IMR-90 (cell line): ENCODE measurements at regions not wholly inside any gene's neighbourhood (a gene's known extent, or its start where the extent isn't known, plus 50 kb on each side); places are given as distances from the start of the nearest gene placed in this dataset.

Experiments
- ATAC-seq: fragments of 200-7000 bp; cut with Tn5 transposase; 2 replicates; pipeline ENCODE4 v1.9.1; 2020; ENCODE audit warnings: low read depth, mild to moderate bottlenecking, moderate library complexity
- BruUV-seq: library from RNA; stranded (reverse); fragments of 400-500 nt; replicated peaks from 2 replicates; lab custom pipeline; 2021; lab: Mats Ljungman, UMichigan
- CTCF ChIA-PET: fragments of 300-600 bp; formaldehyde crosslinking; extraction: SDS; loops from one replicate; lab custom pipeline; 2021; ENCODE audit warnings: antibody characterized with exemption; lab: Yijun Ruan, JAX
- POLR2A ChIA-PET: fragments of 300-600 bp; sonication (Branson Sonifier 250); formaldehyde crosslinking; loops from one replicate; lab custom pipeline; 2022; ENCODE audit warnings: antibody characterized with exemption; ENCODE audit not compliant: unreplicated experiment; lab: Charles Lee
- DNase-seq: peaks from one replicate; pipeline ENCODE4 v3.0.0; 2013
- H2AFZ ChIP-seq: replicated peaks from 2 replicates; pipeline ENCODE3; 2013; ENCODE audit warnings: low read length, mild to moderate bottlenecking; ENCODE audit not compliant: poor library complexity
- H2AK5ac ChIP-seq: 2 replicates; pipeline ENCODE4 v1.6.1; 2013; ENCODE audit warnings: low read depth, low read length, inconsistent platforms
- H2AK9ac ChIP-seq: replicated peaks from 2 replicates; pipeline ENCODE3; 2013; ENCODE audit warnings: mild to moderate bottlenecking, low read depth, low read length, moderate library complexity; ENCODE audit not compliant: poor library complexity
- H2BK120ac ChIP-seq: 2 replicates; pipeline ENCODE4 v1.6.1; 2013; ENCODE audit warnings: low read depth, low read length, inconsistent platforms
- H2BK15ac ChIP-seq: 3 replicates; pipeline ENCODE4 v1.6.1; 2013; ENCODE audit warnings: low read depth, low read length, inconsistent platforms
- H2BK20ac ChIP-seq: 2 replicates; pipeline ENCODE4 v1.6.1; 2013; ENCODE audit warnings: low read depth, mild to moderate bottlenecking, inconsistent platforms, low read length, moderate library complexity
- H2BK5ac ChIP-seq: 2 replicates; pipeline ENCODE4 v1.6.1; 2013; ENCODE audit warnings: mild to moderate bottlenecking, low read depth, low read length, inconsistent platforms; ENCODE audit not compliant: poor library complexity, severe bottlenecking
- H3K14ac ChIP-seq: replicated peaks from 2 replicates; pipeline ENCODE4 v1.6.1; 2013; ENCODE audit warnings: low read depth, low read length, inconsistent platforms
- H3K18ac ChIP-seq: 2 replicates; pipeline ENCODE4 v1.6.1; 2013; ENCODE audit warnings: low read depth, low read length, control low read depth
- H3K23ac ChIP-seq: 2 replicates; pipeline ENCODE4 v1.6.1; 2013; ENCODE audit warnings: low read depth, low read length, inconsistent platforms
- H3K27ac ChIP-seq: 2 replicates; pipeline ENCODE4 v1.5.1; 2013; ENCODE audit warnings: mild to moderate bottlenecking, control low read depth, low read length; ENCODE audit not compliant: insufficient read depth
- H3K27me3 ChIP-seq: 2 replicates; pipeline ENCODE4 v1.6.1; 2013; ENCODE audit warnings: low read length; ENCODE audit not compliant: control insufficient read depth, insufficient read depth
- H3K36me3 ChIP-seq: 2 replicates; pipeline ENCODE4 v1.6.1; 2013; ENCODE audit warnings: low read length, mixed read lengths; ENCODE audit not compliant: control insufficient read depth, insufficient read depth
- H3K4ac ChIP-seq: 2 replicates; pipeline ENCODE4 v1.6.1; 2013; ENCODE audit warnings: low read depth, low read length, inconsistent platforms
- H3K4me1 ChIP-seq: 2 replicates; pipeline ENCODE4 v1.6.1; 2013; ENCODE audit warnings: low read length, mixed read lengths; ENCODE audit not compliant: control insufficient read depth, insufficient read depth
- H3K4me2 ChIP-seq: 2 replicates; pipeline ENCODE4 v1.6.1; 2013; ENCODE audit warnings: low read depth, mild to moderate bottlenecking, control low read depth, low read length, moderate library complexity
- H3K4me3 ChIP-seq: 2 replicates; pipeline ENCODE4 v1.5.1; 2013; ENCODE audit warnings: low read depth, mild to moderate bottlenecking, control low read depth, low read length, moderate library complexity; ENCODE audit not compliant: insufficient read depth
- H3K56ac ChIP-seq: 2 replicates; pipeline ENCODE4 v1.6.1; 2013; ENCODE audit warnings: low read length, inconsistent platforms; ENCODE audit not compliant: insufficient read depth; ENCODE audit errors: extremely low read depth
- H3K79me1 ChIP-seq, 2 experiments: 2 replicates each; pipeline ENCODE4 v1.6.1; 2013; ENCODE audit warnings: low read length in 2 of 2, inconsistent platforms in 1 of 2, low read depth in 1 of 2
- H3K9ac ChIP-seq: 2 replicates; pipeline ENCODE4 v1.6.1; 2013; ENCODE audit warnings: low read depth, low read length, control low read depth
- H3K9me1 ChIP-seq: 2 replicates; pipeline ENCODE4 v1.6.1; 2013; ENCODE audit warnings: low read length, inconsistent platforms; ENCODE audit not compliant: insufficient read depth
- H3K9me3 ChIP-seq: 2 replicates; pipeline ENCODE4 v1.6.1; 2013; ENCODE audit warnings: low read length; ENCODE audit not compliant: control insufficient read depth, insufficient read depth
- H4K20me1 ChIP-seq: 2 replicates; pipeline ENCODE4 v1.6.1; 2013; ENCODE audit warnings: low read length, inconsistent platforms; ENCODE audit not compliant: insufficient read depth
- H4K5ac ChIP-seq: 2 replicates; pipeline ENCODE4 v1.6.1; 2013; ENCODE audit warnings: mild to moderate bottlenecking, low read depth, low read length, control low read depth
- H4K8ac ChIP-seq, 2 experiments: 2 replicates each; pipeline ENCODE4 v1.6.1; 2013; ENCODE audit warnings: low read depth in 2 of 2, low read length in 2 of 2, control low read depth in 1 of 2, inconsistent platforms in 1 of 2
- H4K91ac ChIP-seq: 2 replicates; pipeline ENCODE4 v1.6.1; 2013; ENCODE audit warnings: low read depth, low read length, inconsistent platforms; ENCODE audit not compliant: insufficient read depth
- BHLHE40 ChIP-seq: fragments of 150-350 bp; IDR thresholded peaks from 2 replicates; pipeline ENCODE4 v1.6.1; 2016; ENCODE audit warnings: mild to moderate bottlenecking, low read depth, low read length
- CEBPB ChIP-seq: IDR thresholded peaks from 2 replicates; pipeline ENCODE4 v1.6.1; 2012; ENCODE audit warnings: low read depth, low read length, improper control_type of control experiment
- CHD1 ChIP-seq: IDR thresholded peaks from 2 replicates; pipeline ENCODE4 v1.6.1; 2012; ENCODE audit warnings: low read depth, low read length, improper control_type of control experiment
- FOS ChIP-seq: fragments of 150-350 bp; IDR thresholded peaks from 2 replicates; pipeline ENCODE4 v1.6.1; 2016; ENCODE audit warnings: low read depth, low read length
- MAFK ChIP-seq: IDR thresholded peaks from 2 replicates; pipeline ENCODE4 v1.6.1; 2012; ENCODE audit warnings: low read depth, low read length, improper control_type of control experiment
- MAZ ChIP-seq: IDR thresholded peaks from 2 replicates; pipeline ENCODE4 v1.6.1; 2012; ENCODE audit warnings: low read depth, mild to moderate bottlenecking, low read length, improper control_type of control experiment, moderate library complexity, borderline replicate concordance
- MXI1 ChIP-seq: IDR thresholded peaks from 2 replicates; pipeline ENCODE4 v1.6.1; 2012; ENCODE audit warnings: low read depth, mild to moderate bottlenecking, low read length, moderate library complexity, borderline replicate concordance
- NFE2L2 ChIP-seq: fragments of 150-350 bp; IDR thresholded peaks from 2 replicates; pipeline ENCODE4 v1.6.1; 2016; ENCODE audit warnings: low read depth, mild to moderate bottlenecking, low read length
- POLR2A ChIP-seq: IDR thresholded peaks from 2 replicates; pipeline ENCODE4 v1.6.1; 2012; ENCODE audit warnings: mild to moderate bottlenecking, low read depth, low read length
- RAD21 ChIP-seq: IDR thresholded peaks from 2 replicates; pipeline ENCODE4 v1.6.1; 2012; ENCODE audit warnings: low read length, improper control_type of control experiment
- RCOR1 ChIP-seq: IDR thresholded peaks from 2 replicates; pipeline ENCODE4 v1.6.1; 2012; ENCODE audit warnings: mild to moderate bottlenecking, low read length, improper control_type of control experiment; ENCODE audit not compliant: insufficient replicate concordance
- RFX5 ChIP-seq: IDR thresholded peaks from 2 replicates; pipeline ENCODE4 v1.8.0; 2012; ENCODE audit warnings: low read depth, mild to moderate bottlenecking, low read length, moderate library complexity
- SMC3 ChIP-seq: fragments of 150-350 bp; IDR thresholded peaks from 2 replicates; pipeline ENCODE4 v1.6.1; 2016; ENCODE audit warnings: low read depth, mild to moderate bottlenecking, antibody characterized with exemption, low read length, moderate library complexity
- WGBS, 2 experiments: methylation state at CpG; one replicate each; pipeline versions ENCODE4 v1.1.5 to v1.1.7; 2013; ENCODE audit warnings: missing lambda C conversion rate in 2 of 2; ENCODE audit not compliant: insufficient read length in 1 of 2; ENCODE audit errors: extremely low coverage in 2 of 2; 5-methylcytosine and 5-hydroxymethylcytosine counted together
- dilution Hi-C: fragments of 300-500 bp; cut with HindIII; formaldehyde crosslinking; loops from one replicate; pipeline ENCODE4 v1.14.3; 2018; ENCODE audit warnings: low sequenced_read_pairs; ENCODE audit not compliant: unreplicated experiment
- in situ Hi-C: fragments of 300-500 bp; cut with MboI; formaldehyde crosslinking; loops from 3 replicates; pipeline ENCODE4 v1.14.3; 2019; ENCODE audit warnings: low sequenced_read_pairs, inconsistent platforms, mixed read lengths
- intact Hi-C: fragments of 100-400 bp; cut with micrococcal nuclease; formaldehyde crosslinking; loops from 2 replicates; pipeline ENCODE4 v1.10.0; 2022
- TF ChIP-seq, protein P1 (sequence below): fragments of 150-350 bp; IDR thresholded peaks from 2 replicates; pipeline ENCODE4 v1.6.1; 2017; ENCODE audit warnings: mild to moderate bottlenecking, antibody characterized with exemption, low read length, low read depth
- TF ChIP-seq, protein P2 (sequence below): conservative IDR thresholded peaks from 2 replicates; pipeline ENCODE4 v1.5.1; 2012; ENCODE audit warnings: mild to moderate bottlenecking, low read depth, low read length, improper control_type of control experiment
- TF ChIP-seq, protein P3 (sequence below): fragments of 150-350 bp; IDR thresholded peaks from 2 replicates; pipeline ENCODE4 v1.6.1; 2016; ENCODE audit warnings: low read depth, mild to moderate bottlenecking, low read length, moderate library complexity, borderline replicate concordance

DNA sequence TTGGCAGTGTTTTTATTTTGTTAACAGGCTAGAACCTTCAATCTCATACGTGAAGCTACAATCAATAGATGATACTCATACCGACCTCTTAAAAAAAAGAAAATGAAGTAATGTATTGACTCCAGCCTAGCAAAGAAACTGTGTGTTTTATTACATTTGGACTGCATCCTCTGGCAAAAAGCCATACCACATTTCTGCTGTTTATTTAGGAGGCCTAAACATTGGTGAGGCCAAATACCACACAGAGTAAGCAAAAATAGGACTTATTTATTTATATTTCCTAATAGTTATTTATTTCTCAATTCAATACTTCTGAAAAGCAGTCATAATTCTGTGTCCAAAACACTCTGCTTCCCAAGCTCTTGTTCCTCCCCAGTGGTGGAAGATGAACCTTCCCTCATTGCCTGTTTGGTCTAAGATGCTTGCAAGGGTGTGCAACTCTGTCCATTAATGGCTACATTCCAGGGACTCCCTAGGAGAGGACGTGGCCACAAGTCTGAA is 398.8 kb upstream of the KLF6 start:
- H2AK5ac ChIP-seq, result no peak overlapping the region
- H3K4me2 ChIP-seq, result no peak overlapping the region
- no peak for TF ChIP-seq BHLHE40
- TF ChIP-seq, protein P1, sequence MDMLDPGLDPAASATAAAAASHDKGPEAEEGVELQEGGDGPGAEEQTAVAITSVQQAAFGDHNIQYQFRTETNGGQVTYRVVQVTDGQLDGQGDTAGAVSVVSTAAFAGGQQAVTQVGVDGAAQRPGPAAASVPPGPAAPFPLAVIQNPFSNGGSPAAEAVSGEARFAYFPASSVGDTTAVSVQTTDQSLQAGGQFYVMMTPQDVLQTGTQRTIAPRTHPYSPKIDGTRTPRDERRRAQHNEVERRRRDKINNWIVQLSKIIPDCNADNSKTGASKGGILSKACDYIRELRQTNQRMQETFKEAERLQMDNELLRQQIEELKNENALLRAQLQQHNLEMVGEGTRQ, result no peak
- TF ChIP-seq RFX5, result no peak
- TF ChIP-seq FOS, result no peak
- no peak for TF ChIP-seq NFE2L2
- TF ChIP-seq, protein P2, sequence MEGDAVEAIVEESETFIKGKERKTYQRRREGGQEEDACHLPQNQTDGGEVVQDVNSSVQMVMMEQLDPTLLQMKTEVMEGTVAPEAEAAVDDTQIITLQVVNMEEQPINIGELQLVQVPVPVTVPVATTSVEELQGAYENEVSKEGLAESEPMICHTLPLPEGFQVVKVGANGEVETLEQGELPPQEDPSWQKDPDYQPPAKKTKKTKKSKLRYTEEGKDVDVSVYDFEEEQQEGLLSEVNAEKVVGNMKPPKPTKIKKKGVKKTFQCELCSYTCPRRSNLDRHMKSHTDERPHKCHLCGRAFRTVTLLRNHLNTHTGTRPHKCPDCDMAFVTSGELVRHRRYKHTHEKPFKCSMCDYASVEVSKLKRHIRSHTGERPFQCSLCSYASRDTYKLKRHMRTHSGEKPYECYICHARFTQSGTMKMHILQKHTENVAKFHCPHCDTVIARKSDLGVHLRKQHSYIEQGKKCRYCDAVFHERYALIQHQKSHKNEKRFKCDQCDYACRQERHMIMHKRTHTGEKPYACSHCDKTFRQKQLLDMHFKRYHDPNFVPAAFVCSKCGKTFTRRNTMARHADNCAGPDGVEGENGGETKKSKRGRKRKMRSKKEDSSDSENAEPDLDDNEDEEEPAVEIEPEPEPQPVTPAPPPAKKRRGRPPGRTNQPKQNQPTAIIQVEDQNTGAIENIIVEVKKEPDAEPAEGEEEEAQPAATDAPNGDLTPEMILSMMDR, result no peak
- TF ChIP-seq CHD1, result no peak
- no peak for TF ChIP-seq MAFK
- no peak for TF ChIP-seq MAZ
- TF ChIP-seq, protein P3, sequence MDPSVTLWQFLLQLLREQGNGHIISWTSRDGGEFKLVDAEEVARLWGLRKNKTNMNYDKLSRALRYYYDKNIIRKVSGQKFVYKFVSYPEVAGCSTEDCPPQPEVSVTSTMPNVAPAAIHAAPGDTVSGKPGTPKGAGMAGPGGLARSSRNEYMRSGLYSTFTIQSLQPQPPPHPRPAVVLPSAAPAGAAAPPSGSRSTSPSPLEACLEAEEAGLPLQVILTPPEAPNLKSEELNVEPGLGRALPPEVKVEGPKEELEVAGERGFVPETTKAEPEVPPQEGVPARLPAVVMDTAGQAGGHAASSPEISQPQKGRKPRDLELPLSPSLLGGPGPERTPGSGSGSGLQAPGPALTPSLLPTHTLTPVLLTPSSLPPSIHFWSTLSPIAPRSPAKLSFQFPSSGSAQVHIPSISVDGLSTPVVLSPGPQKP, result no peak
- no peak for TF ChIP-seq RAD21
- no peak for TF ChIP-seq POLR2A
- no peak for TF ChIP-seq SMC3
- TF ChIP-seq RCOR1, result no peak
- TF ChIP-seq CEBPB, result no peak
- TF ChIP-seq MXI1, result no peak
- H3K79me1 ChIP-seq, result no peaks in the 10 kb centered on the region
- H3K14ac ChIP-seq, result no peak overlapping the region
- ATAC-seq (peak; percentile 48), DNase-seq (peak; percentile 54)
- BruUV-seq, result no TSS peak
- H3K36me3 ChIP-seq, result no peaks in the 10 kb centered on the region
- peaks cover 3% of the 10 kb centered on the region; the same call in 1 of the 2 replicates for H3K27me3 ChIP-seq
- H3K4me3 ChIP-seq, result no peak overlapping the region
- no peaks in the 10 kb centered on the region for H4K20me1 ChIP-seq
- POLR2A ChIA-PET, result interaction anchor here (0.5 kb wide), 1 partner anchor 31 kb away, joined by 3 read pairs; no protein-coding TSS in a partner anchor
- intact Hi-C loops (no loop called here), in situ Hi-C loops (no loop called here), dilution Hi-C loops (no loop called here)
- H3K56ac ChIP-seq, result no peak overlapping the region
- H3K4me1 ChIP-seq, result peaks cover 4% of the 10 kb centered on the region; the same call in 1 of the 2 replicates
- CTCF ChIA-PET, result interaction anchor here (0.8 kb wide), 1 partner anchor 132 kb away, joined by 3 read pairs; no protein-coding TSS in a partner anchor
- H3K18ac ChIP-seq, result no peak overlapping the region
- H3K4ac ChIP-seq, result no peak overlapping the region
- H4K5ac ChIP-seq, result no peak overlapping the region
- H3K9ac ChIP-seq, result no peak overlapping the region
- H3K27ac ChIP-seq, result no peak overlapping the region
- H2BK15ac ChIP-seq, result no peak overlapping the region
- H2AFZ ChIP-seq, result no peak overlapping the region
- no CpG with 5 or more reads among the region's 3 CpGs for WGBS, 2 experiments
- H2AK9ac ChIP-seq, result no peak overlapping the region
- no peak overlapping the region for H2BK5ac ChIP-seq
- H4K91ac ChIP-seq, result no peak overlapping the region
- no peak overlapping the region for H3K23ac ChIP-seq
- H3K9me3 ChIP-seq, result no peaks in the 10 kb centered on the region
- H2BK120ac ChIP-seq, result no peak overlapping the region
- peaks cover 3% of the 10 kb centered on the region; the same call in 1 of the 2 replicates for H3K9me1 ChIP-seq
- H2BK20ac ChIP-seq, result no peak overlapping the region
- H4K8ac ChIP-seq, result no peak overlapping the region
